ENCODE measurements at regions not wholly inside any gene's neighbourhood (a gene's known extent, or its start where the extent isn't known, plus 50 kb on each side); places are given as distances from the start of the nearest gene placed in this dataset.
A peak's percentile ranks its signal among the peaks of the same experiment; 100 is the strongest.

DNA sequence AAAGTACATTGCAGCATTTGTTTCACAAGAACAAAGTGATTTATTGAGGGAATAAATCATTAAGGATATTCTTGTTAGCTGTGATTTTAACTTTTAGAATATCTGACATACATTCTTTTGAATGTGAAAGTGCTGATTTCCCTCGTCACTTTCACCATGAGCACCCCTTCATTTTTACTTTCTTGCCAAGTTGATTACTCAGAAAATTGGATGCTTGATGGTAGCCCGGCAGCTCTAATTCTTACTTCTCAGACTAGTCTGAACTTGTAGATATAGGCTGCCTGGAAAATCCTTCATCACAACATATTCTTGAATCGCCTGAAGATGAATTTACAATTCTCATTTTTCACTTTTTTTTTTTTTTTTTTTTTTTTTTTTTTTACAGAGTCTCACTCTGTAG lies 147.1 kb upstream of the SMLR1 start:
- TF ChIP-seq, protein P1, sequence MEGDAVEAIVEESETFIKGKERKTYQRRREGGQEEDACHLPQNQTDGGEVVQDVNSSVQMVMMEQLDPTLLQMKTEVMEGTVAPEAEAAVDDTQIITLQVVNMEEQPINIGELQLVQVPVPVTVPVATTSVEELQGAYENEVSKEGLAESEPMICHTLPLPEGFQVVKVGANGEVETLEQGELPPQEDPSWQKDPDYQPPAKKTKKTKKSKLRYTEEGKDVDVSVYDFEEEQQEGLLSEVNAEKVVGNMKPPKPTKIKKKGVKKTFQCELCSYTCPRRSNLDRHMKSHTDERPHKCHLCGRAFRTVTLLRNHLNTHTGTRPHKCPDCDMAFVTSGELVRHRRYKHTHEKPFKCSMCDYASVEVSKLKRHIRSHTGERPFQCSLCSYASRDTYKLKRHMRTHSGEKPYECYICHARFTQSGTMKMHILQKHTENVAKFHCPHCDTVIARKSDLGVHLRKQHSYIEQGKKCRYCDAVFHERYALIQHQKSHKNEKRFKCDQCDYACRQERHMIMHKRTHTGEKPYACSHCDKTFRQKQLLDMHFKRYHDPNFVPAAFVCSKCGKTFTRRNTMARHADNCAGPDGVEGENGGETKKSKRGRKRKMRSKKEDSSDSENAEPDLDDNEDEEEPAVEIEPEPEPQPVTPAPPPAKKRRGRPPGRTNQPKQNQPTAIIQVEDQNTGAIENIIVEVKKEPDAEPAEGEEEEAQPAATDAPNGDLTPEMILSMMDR (IDR thresholded peaks at IDR 0.05; ENCODE audit: low read depth, low read length): no peak
- peak; percentile 16 to 82 for DNase-seq (ENCODE audit: low read depth in 2 of 2)
- no peak overlapping the region for H3K4me3 ChIP-seq (replicated peaks in 1 of 2; ENCODE audit: low read depth in 2 of 2, low read length in 2 of 2)

DNA sequence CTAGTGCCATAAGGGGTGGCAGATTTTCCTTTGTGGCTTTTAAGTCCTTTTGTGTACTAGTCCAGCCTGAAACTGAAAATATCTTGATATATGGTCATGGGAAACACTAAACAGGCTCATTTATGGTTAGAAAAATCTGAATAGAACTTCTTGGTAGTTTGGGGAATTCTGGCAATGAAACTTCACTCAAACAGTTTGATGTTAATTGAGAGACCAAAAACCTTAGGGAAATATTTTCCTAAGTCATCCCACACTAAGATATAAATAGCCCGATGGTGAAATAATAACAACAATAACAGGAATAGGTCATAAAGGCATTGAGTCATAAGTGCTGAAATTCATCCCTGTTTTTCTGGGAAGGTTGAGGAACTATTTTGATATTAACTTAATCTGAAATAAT lies 146.2 kb upstream of the SMLR1 start:
- H3K4me3 ChIP-seq (replicated peaks in 1 of 2; ENCODE audit: low read depth in 2 of 2, low read length in 2 of 2): no peak overlapping the region
- TF ChIP-seq, protein P1 (IDR thresholded peaks at IDR 0.05; ENCODE audit: low read depth, low read length): no peak
- peak; percentile 72 to 81 for DNase-seq (ENCODE audit: low read depth in 2 of 2)

DNA sequence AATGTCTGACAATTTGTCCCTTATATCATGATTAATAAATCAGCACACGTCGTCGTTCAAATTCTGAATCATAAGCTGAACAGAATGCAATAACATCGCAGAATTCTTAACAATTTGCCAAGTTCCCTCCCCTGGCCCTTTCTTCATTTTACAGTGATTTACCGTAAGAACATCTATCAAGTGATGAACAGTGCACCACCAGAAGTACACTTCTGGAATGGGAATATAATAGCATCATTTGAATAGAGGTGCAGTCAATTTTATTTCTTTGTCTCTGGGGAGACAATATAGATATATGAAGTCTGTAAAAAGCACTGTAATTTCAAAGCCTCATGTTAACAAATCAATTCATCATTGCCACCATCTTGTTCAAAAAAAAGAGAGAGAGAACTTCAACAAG lies 145.1 kb upstream of the SMLR1 start:
- no peak overlapping the region for H3K4me3 ChIP-seq (replicated peaks in 1 of 2; ENCODE audit: low read depth in 2 of 2, low read length in 2 of 2)
- DNase-seq (ENCODE audit: low read depth in 2 of 2): no peak

DNA sequence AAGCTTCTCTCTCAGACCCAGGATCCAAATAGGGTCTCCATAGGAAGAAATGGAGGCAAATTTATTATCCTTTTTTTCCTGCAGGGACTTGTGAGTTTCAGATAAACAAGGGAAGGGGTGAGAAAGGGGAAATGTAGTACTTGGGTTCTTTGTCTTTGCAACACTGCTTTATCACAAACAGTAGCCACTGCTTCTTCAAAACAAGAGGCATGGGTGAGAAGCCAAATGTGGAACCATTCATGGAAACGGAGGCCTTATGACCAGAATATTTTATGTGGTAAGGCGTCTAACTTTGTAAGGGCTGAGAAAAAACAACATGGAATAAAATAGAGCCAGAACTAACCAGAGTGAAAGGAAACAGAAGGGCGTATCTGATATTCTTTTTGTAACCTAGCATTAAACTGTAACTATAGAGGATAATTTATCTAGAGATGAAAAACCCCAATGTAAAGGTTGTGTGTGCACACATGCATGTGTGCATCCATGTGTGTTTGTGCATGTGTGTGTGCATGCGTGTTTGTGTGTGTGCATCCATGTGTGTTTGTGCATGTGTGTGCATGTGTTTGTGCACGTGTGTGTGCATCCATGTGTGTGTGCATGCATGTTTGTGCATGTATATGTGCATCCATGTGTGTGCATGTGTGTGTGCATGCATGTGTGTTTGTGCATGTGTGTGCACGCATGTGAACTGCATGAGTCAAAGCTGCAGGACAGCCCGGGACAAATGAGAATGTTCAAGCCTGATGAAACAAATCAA lies 143.3 kb upstream of the SMLR1 start:
- no peak for DNase-seq (ENCODE audit: low read depth in 2 of 2)
- TF ChIP-seq, protein P1 (IDR thresholded peaks at IDR 0.05; ENCODE audit: low read depth, low read length): no peak
- H3K4me3 ChIP-seq (replicated peaks in 1 of 2; ENCODE audit: low read depth in 2 of 2, low read length in 2 of 2): no peak overlapping the region

More for the DNA sequence above, 145.1 kb upstream of the SMLR1 start:
- TF ChIP-seq, protein P1 (IDR thresholded peaks at IDR 0.05; ENCODE audit: low read depth, low read length): no peak

DNA sequence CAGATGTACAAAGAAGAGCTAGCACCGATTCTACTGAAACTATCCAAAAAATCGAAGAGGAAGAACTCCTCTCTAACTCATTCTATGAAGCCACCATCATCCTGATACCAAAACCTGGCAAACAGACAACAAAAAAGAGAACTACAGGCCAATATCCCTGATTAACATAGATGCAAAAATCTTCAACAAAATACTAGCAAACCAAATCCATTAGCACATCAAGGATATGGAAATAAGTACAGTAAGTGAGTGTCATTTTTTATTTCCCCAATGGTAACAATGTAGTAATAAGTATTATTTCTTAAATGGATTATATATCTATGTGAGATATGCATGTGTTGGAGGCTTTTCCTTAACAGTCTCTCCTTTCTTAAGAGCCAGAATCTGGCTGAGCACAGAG lies 134.5 kb upstream of the SMLR1 start:
- DNase-seq (ENCODE audit: low read depth in 2 of 2): no peak
- no peak overlapping the region for H3K4me3 ChIP-seq (replicated peaks in 1 of 2; ENCODE audit: low read depth in 2 of 2, low read length in 2 of 2)
- TF ChIP-seq, protein P1 (IDR thresholded peaks at IDR 0.05; ENCODE audit: low read depth, low read length): no peak

DNA sequence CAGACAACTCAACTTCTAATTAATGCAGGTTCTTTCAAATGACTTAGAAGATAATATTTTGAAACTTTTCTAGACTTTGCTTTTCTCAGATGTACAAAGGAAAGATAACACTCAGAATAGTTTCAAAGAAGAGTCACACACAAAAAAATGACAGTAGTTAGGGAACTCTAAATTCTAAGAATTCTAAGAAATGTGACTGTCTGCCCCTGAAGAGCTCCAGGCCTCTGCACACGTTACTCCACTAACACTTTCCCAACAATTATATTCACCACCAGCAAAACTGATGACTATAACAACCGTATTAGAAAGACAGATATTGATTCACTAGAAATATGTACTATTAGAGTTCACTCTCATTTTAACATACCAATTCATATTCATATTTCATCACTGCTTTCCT lies 133.3 kb upstream of the SMLR1 start:
- TF ChIP-seq, protein P1 (IDR thresholded peaks at IDR 0.05; ENCODE audit: low read depth, low read length): no peak
- H3K4me3 ChIP-seq (replicated peaks in 1 of 2; ENCODE audit: low read depth in 2 of 2, low read length in 2 of 2): no peak overlapping the region
- no peak for DNase-seq (ENCODE audit: low read depth in 2 of 2)

DNA sequence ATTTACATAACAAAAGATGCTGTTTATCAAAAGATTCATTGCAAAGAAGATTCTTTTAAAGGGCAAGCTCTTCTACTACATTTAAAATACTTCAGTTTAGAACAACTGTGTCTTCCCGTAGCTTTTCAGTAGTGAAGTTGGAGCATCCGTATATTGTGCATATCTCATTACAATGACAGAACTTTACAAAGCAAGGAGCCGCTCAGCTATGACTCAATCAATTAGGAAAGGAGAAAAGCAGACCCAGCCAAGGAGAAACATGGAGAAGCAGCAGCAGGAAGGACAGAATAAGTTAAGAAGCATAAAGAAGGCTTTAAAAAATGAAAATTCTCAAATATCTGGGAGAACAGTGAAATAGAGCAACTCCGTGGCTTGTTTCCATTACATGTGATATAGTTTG lies 132.6 kb upstream of the SMLR1 start:
- TF ChIP-seq, protein P1 (IDR thresholded peaks at IDR 0.05; ENCODE audit: low read depth, low read length): no peak
- no peak for DNase-seq (ENCODE audit: low read depth in 2 of 2)
- H3K4me3 ChIP-seq (replicated peaks in 1 of 2; ENCODE audit: low read depth in 2 of 2, low read length in 2 of 2): no peak overlapping the region

Measured in cardiac fibroblast (primary cell).